ENCODE measurements at regions not wholly inside any gene's neighbourhood (a gene's known extent, or its start where the extent isn't known, plus 50 kb on each side); places are given as distances from the start of the nearest gene placed in this dataset.

DNA sequence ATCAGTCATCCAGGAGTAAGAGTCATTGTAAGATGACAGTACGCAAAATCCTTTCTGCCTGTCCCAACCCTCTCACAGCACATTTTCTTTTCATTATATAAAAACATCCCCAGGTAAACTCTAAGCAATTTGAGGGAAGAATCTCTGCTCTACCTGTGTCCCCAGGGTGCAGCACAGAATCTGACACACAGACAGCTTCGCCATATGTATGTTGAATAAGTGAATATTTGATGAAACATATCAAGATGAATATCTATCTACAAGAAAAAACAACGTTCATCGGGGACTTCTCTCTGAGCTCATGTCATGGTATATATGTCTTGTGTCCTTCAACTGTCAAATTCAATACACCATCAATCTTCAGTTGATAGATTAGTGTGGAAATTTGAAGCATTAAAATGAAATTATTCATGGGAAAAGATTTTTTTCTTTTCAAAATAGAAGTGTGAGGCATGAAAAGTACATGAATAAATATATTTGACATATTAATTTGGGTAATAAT lies 94.5 kb upstream of the KYNU start:
- no peak overlapping the region for H3K4me2 ChIP-seq
- no peaks in the 10 kb centered on the region for H3F3A ChIP-seq (replicated peaks; ENCODE audit: insufficient read depth)
- H3K9ac ChIP-seq, result no peak overlapping the region
- H3K4me3 ChIP-seq (ENCODE audit: low read depth in 2 of 2, low read length in 1 of 2), result no peak overlapping the region
- CTCF ChIA-PET, result no interaction called here
- POLR2A ChIA-PET, result no interaction called here
- WGBS (ENCODE audit: low lambda C conversion rate), result 23% methylated on average over 4 of the region's 4 CpGs
- H3K36me3 ChIP-seq (replicated peaks in 1 of 2; ENCODE audit: control insufficient read depth in 1 of 2, insufficient read depth in 2 of 2, low read length in 1 of 2), result no peaks in the 10 kb centered on the region
- no peaks in the 10 kb centered on the region for H4K20me1 ChIP-seq (ENCODE audit: insufficient read depth)
- H3K27ac ChIP-seq (ENCODE audit: low read depth in 2 of 2, low read length in 1 of 2), result no peak overlapping the region
- no peaks in the 10 kb centered on the region for H3K4me1 ChIP-seq (ENCODE audit: control insufficient read depth in 1 of 2, insufficient read depth in 2 of 2, low read depth in 1 of 2, low read length in 1 of 2)
- H3K79me2 ChIP-seq (ENCODE audit: insufficient read depth), result no peaks in the 10 kb centered on the region
- no peaks in the 10 kb centered on the region for H3K27me3 ChIP-seq (ENCODE audit: insufficient read depth)
- TF ChIP-seq GABPA (IDR thresholded peaks at IDR 0.05; ENCODE audit: low read depth), result no peak
- TF ChIP-seq GATA2 (CRISPR knock-in tag; IDR thresholded peaks at IDR 0.05), result no peak
- no peak for TF ChIP-seq CHD2 (IDR thresholded peaks at IDR 0.05; ENCODE audit: low read length, partially characterized antibody)
- no peak for TF ChIP-seq RFX5 (IDR thresholded peaks at IDR 0.05; ENCODE audit: low read length)
- TF ChIP-seq, protein P1, sequence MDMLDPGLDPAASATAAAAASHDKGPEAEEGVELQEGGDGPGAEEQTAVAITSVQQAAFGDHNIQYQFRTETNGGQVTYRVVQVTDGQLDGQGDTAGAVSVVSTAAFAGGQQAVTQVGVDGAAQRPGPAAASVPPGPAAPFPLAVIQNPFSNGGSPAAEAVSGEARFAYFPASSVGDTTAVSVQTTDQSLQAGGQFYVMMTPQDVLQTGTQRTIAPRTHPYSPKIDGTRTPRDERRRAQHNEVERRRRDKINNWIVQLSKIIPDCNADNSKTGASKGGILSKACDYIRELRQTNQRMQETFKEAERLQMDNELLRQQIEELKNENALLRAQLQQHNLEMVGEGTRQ (IDR thresholded peaks at IDR 0.05; ENCODE audit: borderline replicate concordance, low read depth, low read length), result no peak
- no peak for TF ChIP-seq RCOR1 (IDR thresholded peaks at IDR 0.05; ENCODE audit: low read length)
- no peak for TF ChIP-seq FOXM1 (IDR thresholded peaks at IDR 0.05; ENCODE audit: low read depth)
- no peak for TF ChIP-seq SIN3A (IDR thresholded peaks at IDR 0.05; ENCODE audit: borderline replicate concordance, low read depth, low read length)
- no peak for TF ChIP-seq TAF1 (IDR thresholded peaks at IDR 0.05; ENCODE audit: borderline replicate concordance, low read depth, low read length)
- no peak for TF ChIP-seq YY1 (IDR thresholded peaks at IDR 0.05; ENCODE audit: low read depth)
- no peak for TF ChIP-seq SMC3 (IDR thresholded peaks at IDR 0.05; ENCODE audit: low read depth, low read length)
- TF ChIP-seq, protein P2, sequence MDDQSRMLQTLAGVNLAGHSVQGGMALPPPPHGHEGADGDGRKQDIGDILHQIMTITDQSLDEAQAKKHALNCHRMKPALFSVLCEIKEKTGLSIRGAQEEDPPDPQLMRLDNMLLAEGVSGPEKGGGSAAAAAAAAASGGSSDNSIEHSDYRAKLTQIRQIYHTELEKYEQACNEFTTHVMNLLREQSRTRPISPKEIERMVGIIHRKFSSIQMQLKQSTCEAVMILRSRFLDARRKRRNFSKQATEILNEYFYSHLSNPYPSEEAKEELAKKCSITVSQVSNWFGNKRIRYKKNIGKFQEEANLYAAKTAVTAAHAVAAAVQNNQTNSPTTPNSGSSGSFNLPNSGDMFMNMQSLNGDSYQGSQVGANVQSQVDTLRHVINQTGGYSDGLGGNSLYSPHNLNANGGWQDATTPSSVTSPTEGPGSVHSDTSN (IDR thresholded peaks at IDR 0.05), result no peak
- no peak for TF ChIP-seq NFIC (IDR thresholded peaks at IDR 0.05; ENCODE audit: borderline replicate concordance)
- no peaks in the 10 kb centered on the region for H3K9me3 ChIP-seq
- H3K9me2 ChIP-seq, result no peaks in the 10 kb centered on the region
- DNase-seq, result no peak
- no peak overlapping the region for H2AFZ ChIP-seq (ENCODE audit: low read depth)

GRCh38 chr2:142781146-142781545 lies 96.3 kb upstream of the KYNU start:
- H3K4me2 ChIP-seq, result no peak overlapping the region
- H3F3A ChIP-seq (replicated peaks; ENCODE audit: insufficient read depth), result no peaks in the 10 kb centered on the region
- H3K9me2 ChIP-seq, result no peaks in the 10 kb centered on the region
- ChIA-PET CTCF (no interaction called here), POLR2A (no interaction called here)
- H3K27ac ChIP-seq (ENCODE audit: low read depth in 2 of 2, low read length in 1 of 2), result no peak overlapping the region
- H4K20me1 ChIP-seq (ENCODE audit: insufficient read depth), result no peaks in the 10 kb centered on the region
- H3K79me2 ChIP-seq (ENCODE audit: insufficient read depth), result no peaks in the 10 kb centered on the region
- no peak for DNase-seq
- H2AFZ ChIP-seq (ENCODE audit: low read depth), result no peak overlapping the region
- no peaks in the 10 kb centered on the region for H3K27me3 ChIP-seq (ENCODE audit: insufficient read depth)
- H3K9ac ChIP-seq, result no peak overlapping the region
- no peaks in the 10 kb centered on the region for H3K4me1 ChIP-seq (ENCODE audit: control insufficient read depth in 1 of 2, insufficient read depth in 2 of 2, low read depth in 1 of 2, low read length in 1 of 2)
- no peaks in the 10 kb centered on the region for H3K36me3 ChIP-seq (replicated peaks in 1 of 2; ENCODE audit: control insufficient read depth in 1 of 2, insufficient read depth in 2 of 2, low read length in 1 of 2)
- TF ChIP-seq ZBTB33 (IDR thresholded peaks at IDR 0.05; ENCODE audit: borderline replicate concordance, low read depth) (no peak), ELF1 (IDR thresholded peaks at IDR 0.05) (no peak), NRF1 (IDR thresholded peaks at IDR 0.05; ENCODE audit: low read depth, low read length) (no peak), TAF1 (IDR thresholded peaks at IDR 0.05; ENCODE audit: borderline replicate concordance, low read depth, low read length) (no peak)
- TF ChIP-seq, protein P3, sequence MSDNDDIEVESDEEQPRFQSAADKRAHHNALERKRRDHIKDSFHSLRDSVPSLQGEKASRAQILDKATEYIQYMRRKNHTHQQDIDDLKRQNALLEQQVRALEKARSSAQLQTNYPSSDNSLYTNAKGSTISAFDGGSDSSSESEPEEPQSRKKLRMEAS (IDR thresholded peaks at IDR 0.05; ENCODE audit: low read depth), result no peak
- H3K9me3 ChIP-seq, result no peaks in the 10 kb centered on the region
- 39% methylated on average over 2 of the region's 2 CpGs for whole genome bisulfite sequencing (ENCODE audit: low lambda C conversion rate)
- no peak overlapping the region for H3K4me3 ChIP-seq (ENCODE audit: low read depth in 2 of 2, low read length in 1 of 2)
